Neutrophil (primary cell): ENCODE measurements at regions not wholly inside any gene's neighbourhood (a gene's known extent, or its start where the extent isn't known, plus 50 kb on each side); places are given as distances from the start of the nearest gene placed in this dataset.

Source experiments
- H3K27ac ChIP-seq: fragments of 200-600 bp; sonication (generic); 2 replicates; pipeline ENCODE4 v1.5.1; 2016; ENCODE audit warnings: mild to moderate bottlenecking, moderate library complexity
- H3K27me3 ChIP-seq: fragments of 200-600 bp; sonication (generic); 2 replicates; pipeline ENCODE4 v1.6.0; 2016; ENCODE audit warnings: mild to moderate bottlenecking
- H3K36me3 ChIP-seq: fragments of 200-600 bp; sonication (generic); 2 replicates; pipeline ENCODE4 v1.5.1; 2017
- H3K4me1 ChIP-seq, 2 experiments: fragments of 200-600 bp in 1 of 2; sonication (generic) in 1 of 2; 1 replicate in 1 of 2; 2 replicates in 1 of 2; pipeline versions ENCODE4 v1.5.1 to v1.6.1; 2013 to 2016; ENCODE audit warnings: low read depth in 1 of 2, low read length in 1 of 2, mild to moderate bottlenecking in 1 of 2, moderate library complexity in 1 of 2; ENCODE audit not compliant: control insufficient read depth in 1 of 2, insufficient read depth in 1 of 2
- H3K4me3 ChIP-seq, 2 experiments: fragments of 200-600 bp in 1 of 2; sonication (generic) in 1 of 2; 1 replicate in 1 of 2; 2 replicates in 1 of 2; pipeline ENCODE4 v1.5.1; 2013 to 2016; ENCODE audit warnings: low read depth in 1 of 2, low read length in 1 of 2, mild to moderate bottlenecking in 1 of 2, moderate library complexity in 1 of 2
- H3K9me3 ChIP-seq: fragments of 200-600 bp; sonication (generic); 2 replicates; pipeline ENCODE4 v1.5.1; 2016
- TF ChIP-seq, protein P1 (sequence below): fragments of 200-600 bp; sonication (generic); IDR thresholded peaks from 2 replicates; pipeline ENCODE4 v1.5.1; 2016; ENCODE audit warnings: antibody characterized with exemption

- TF ChIP-seq, protein P1, sequence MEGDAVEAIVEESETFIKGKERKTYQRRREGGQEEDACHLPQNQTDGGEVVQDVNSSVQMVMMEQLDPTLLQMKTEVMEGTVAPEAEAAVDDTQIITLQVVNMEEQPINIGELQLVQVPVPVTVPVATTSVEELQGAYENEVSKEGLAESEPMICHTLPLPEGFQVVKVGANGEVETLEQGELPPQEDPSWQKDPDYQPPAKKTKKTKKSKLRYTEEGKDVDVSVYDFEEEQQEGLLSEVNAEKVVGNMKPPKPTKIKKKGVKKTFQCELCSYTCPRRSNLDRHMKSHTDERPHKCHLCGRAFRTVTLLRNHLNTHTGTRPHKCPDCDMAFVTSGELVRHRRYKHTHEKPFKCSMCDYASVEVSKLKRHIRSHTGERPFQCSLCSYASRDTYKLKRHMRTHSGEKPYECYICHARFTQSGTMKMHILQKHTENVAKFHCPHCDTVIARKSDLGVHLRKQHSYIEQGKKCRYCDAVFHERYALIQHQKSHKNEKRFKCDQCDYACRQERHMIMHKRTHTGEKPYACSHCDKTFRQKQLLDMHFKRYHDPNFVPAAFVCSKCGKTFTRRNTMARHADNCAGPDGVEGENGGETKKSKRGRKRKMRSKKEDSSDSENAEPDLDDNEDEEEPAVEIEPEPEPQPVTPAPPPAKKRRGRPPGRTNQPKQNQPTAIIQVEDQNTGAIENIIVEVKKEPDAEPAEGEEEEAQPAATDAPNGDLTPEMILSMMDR: no peak
- Histone ChIP-seq H3K4me1 (no peaks in the 10 kb centered on the region), H3K36me3 (no peaks in the 10 kb centered on the region), H3K9me3 (no peaks in the 10 kb centered on the region), H3K4me3 (no peak overlapping the region), H3K27ac (no peak overlapping the region), H3K27me3 (no peaks in the 10 kb centered on the region)
These were observed 52.9 kb upstream of the RNU6-1 start for GRCh38 chr15:67892559-67893377.

- Histone ChIP-seq H3K27me3 (no peaks in the 10 kb centered on the region), H3K27ac (no peak overlapping the region), H3K4me1 (no peaks in the 10 kb centered on the region), H3K4me3 (no peak overlapping the region), H3K9me3 (no peaks in the 10 kb centered on the region), H3K36me3 (no peaks in the 10 kb centered on the region)
- TF ChIP-seq, protein P1: no peak
These were observed 55.4 kb upstream of the RNU6-1 start for GRCh38 chr15:67895237-67895636.

DNA sequence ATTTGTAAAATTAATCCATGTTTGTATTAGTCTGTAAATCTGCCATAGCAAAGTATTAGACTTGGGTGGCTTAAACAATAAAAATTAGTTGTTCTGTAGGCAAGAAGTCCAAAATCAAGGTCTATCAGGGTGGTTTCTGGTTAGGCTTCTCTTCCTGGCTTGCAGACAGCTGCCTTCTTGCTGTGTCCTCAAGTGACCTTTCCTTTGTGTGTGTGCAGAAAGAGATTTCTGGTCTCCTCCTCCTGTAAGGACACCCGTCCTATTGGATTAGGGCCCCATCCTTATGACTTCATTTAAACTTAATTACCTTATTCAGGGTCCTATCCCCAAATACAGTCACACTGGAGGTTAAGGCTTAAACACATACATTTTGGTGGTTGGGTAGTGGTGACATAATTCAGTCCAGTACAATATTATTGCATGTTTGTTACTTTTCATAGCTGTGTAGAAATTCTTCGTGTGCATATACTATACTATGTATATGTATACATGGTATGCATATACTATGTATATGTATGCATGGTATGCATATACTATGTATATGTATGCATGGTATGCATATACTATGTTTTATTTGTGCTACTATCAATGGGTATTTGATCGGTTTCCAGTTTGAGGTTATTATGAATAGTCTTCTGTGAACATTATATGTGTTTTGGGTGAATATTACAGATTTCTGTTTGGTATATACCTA lies 57.9 kb upstream of the RNU6-1 start:
- TF ChIP-seq, protein P1: no peak
- Histone ChIP-seq H3K27ac (no peak overlapping the region), H3K36me3 (no peaks in the 10 kb centered on the region)

GRCh38 chr15:67899596-67900283 lies 59.9 kb upstream of the RNU6-1 start:
- Histone ChIP-seq H3K36me3 (no peaks in the 10 kb centered on the region), H3K27ac (no peak overlapping the region), H3K4me3 (no peak overlapping the region), H3K9me3 (no peaks in the 10 kb centered on the region), H3K27me3 (no peaks in the 10 kb centered on the region), H3K4me1 (no peaks in the 10 kb centered on the region)
- TF ChIP-seq, protein P1: no peak

More for the DNA sequence above, 57.9 kb upstream of the RNU6-1 start:
- H3K4me1 ChIP-seq: no peaks in the 10 kb centered on the region
- H3K27me3 ChIP-seq: no peaks in the 10 kb centered on the region
- no peak overlapping the region for H3K4me3 ChIP-seq
- H3K9me3 ChIP-seq: no peaks in the 10 kb centered on the region

GRCh38 chr15:67900621-67901147 lies 60.8 kb upstream of the RNU6-1 start:
- no peak overlapping the region for H3K4me3 ChIP-seq
- no peaks in the 10 kb centered on the region for H3K9me3 ChIP-seq
- no peaks in the 10 kb centered on the region for H3K4me1 ChIP-seq
- no peaks in the 10 kb centered on the region for H3K36me3 ChIP-seq
- TF ChIP-seq, protein P1: no peak
- H3K27me3 ChIP-seq: no peaks in the 10 kb centered on the region
- no peak overlapping the region for H3K27ac ChIP-seq
